ENCODE measurements at regions not wholly inside any gene's neighbourhood (a gene's known extent, or its start where the extent isn't known, plus 50 kb on each side); places are given as distances from the start of the nearest gene placed in this dataset.

- DNase-seq (ENCODE audit: low spot score) = no peak
Observed at GRCh38 chr1:79592707-79593106, 586.2 kb upstream of the ADGRL4 start.

GRCh38 chr1:79588719-79589118 is 582.2 kb upstream of the ADGRL4 start:
- no peak for DNase-seq (ENCODE audit: low spot score)

GRCh38 chr1:79587229-79587628 is 580.7 kb upstream of the ADGRL4 start:
- no peak for DNase-seq (ENCODE audit: low spot score)

GRCh38 chr1:79585801-79586200 is 579.3 kb upstream of the ADGRL4 start:
- DNase-seq (ENCODE audit: low spot score) = no peak

GRCh38 chr1:79575424-79575823 is 568.9 kb upstream of the ADGRL4 start:
- no peak for DNase-seq (ENCODE audit: low spot score)

- DNase-seq (ENCODE audit: low spot score) = no peak
Observed at GRCh38 chr1:79568411-79568810, 561.9 kb upstream of the ADGRL4 start.

GRCh38 chr1:79561521-79561978 is 555.0 kb upstream of the ADGRL4 start:
- no peak for DNase-seq (ENCODE audit: low spot score)

GRCh38 chr1:79556189-79556588 is 549.7 kb upstream of the ADGRL4 start:
- no peak for DNase-seq (ENCODE audit: low spot score)

GRCh38 chr1:79554688-79555087 is 548.2 kb upstream of the ADGRL4 start:
- no peak for DNase-seq (ENCODE audit: low spot score)

- DNase-seq (ENCODE audit: low spot score) = no peak
Observed at GRCh38 chr1:79551321-79551720, 544.8 kb upstream of the ADGRL4 start.

GRCh38 chr1:79550402-79550801 is 543.9 kb upstream of the ADGRL4 start:
- no peak for DNase-seq (ENCODE audit: low spot score)

- DNase-seq (ENCODE audit: low spot score) = no peak
Observed at GRCh38 chr1:79549201-79549600, 542.7 kb upstream of the ADGRL4 start.

- no peak for DNase-seq (ENCODE audit: low spot score)
Observed at GRCh38 chr1:79547514-79547913, 541.0 kb upstream of the ADGRL4 start.

- no peak for DNase-seq (ENCODE audit: low spot score)
Observed at GRCh38 chr1:79543394-79543793, 536.9 kb upstream of the ADGRL4 start.

GRCh38 chr1:79539001-79539400 is 532.5 kb upstream of the ADGRL4 start:
- no peak for DNase-seq (ENCODE audit: low spot score)

GRCh38 chr1:79532555-79532954 is 526.0 kb upstream of the ADGRL4 start:
- DNase-seq (ENCODE audit: low spot score) = no peak

- no peak for DNase-seq (ENCODE audit: low spot score)
Observed at GRCh38 chr1:79531790-79532189, 525.3 kb upstream of the ADGRL4 start.

- no peak for DNase-seq (ENCODE audit: low spot score)
Observed at GRCh38 chr1:79530476-79530875, 523.9 kb upstream of the ADGRL4 start.

GRCh38 chr1:79530055-79530454 is 523.5 kb upstream of the ADGRL4 start:
- DNase-seq (ENCODE audit: low spot score) = no peak

- no peak for DNase-seq (ENCODE audit: low spot score)
Observed at GRCh38 chr1:79524126-79524525, 517.6 kb upstream of the ADGRL4 start.

GRCh38 chr1:79519084-79519760 is 512.7 kb upstream of the ADGRL4 start:
- DNase-seq (ENCODE audit: low spot score) = no peak

- no peak for DNase-seq (ENCODE audit: low spot score)
Observed at GRCh38 chr1:79517470-79518224, 511.1 kb upstream of the ADGRL4 start.

GRCh38 chr1:79507770-79508169 is 501.2 kb upstream of the ADGRL4 start:
- DNase-seq (ENCODE audit: low spot score) = no peak

GRCh38 chr1:79501153-79501552 is 494.6 kb upstream of the ADGRL4 start:
- DNase-seq (ENCODE audit: low spot score) = no peak

Measured in activated CD4-positive, alpha-beta T cell treated with anti-CD3 and anti-CD28 coated beads, Interleukin-2, Interleukin-4, amounts not matched to agents 100 ng/mL and 50 ng/mL, durations not matched to agents 16 hours and 8 hours (primary cell).